Keratinocyte (primary cell): ENCODE measurements at regions not wholly inside any gene's neighbourhood (a gene's known extent, or its start where the extent isn't known, plus 50 kb on each side); places are given as distances from the start of the nearest gene placed in this dataset.
"Not testable (repeated sequence)": the region's sequence is repeated elsewhere in the genome, so short reads cannot be mapped to it uniquely, and the experiment has no call there.

Experiments used
- DNase-seq: peaks from one replicate; pipeline ENCODE4 v3.0.0-alpha.2; 2011; ENCODE audit warnings: low read depth, missing footprints, low spot score
- FAIRE-seq: peaks from 2 replicates; lab custom pipeline; 2011; peaks lifted over from hg19 to GRCh38; lab: Jason Lieb, UNC
- H2AFZ ChIP-seq: 2 replicates; pipeline ENCODE4 v1.6.0; 2012; ENCODE audit warnings: low read length, control low read depth, inconsistent platforms; ENCODE audit not compliant: control insufficient read depth
- H3K27ac ChIP-seq: 2 replicates; pipeline ENCODE4 v1.5.1; 2011; ENCODE audit warnings: low read length; ENCODE audit not compliant: control insufficient read depth, insufficient read depth
- H3K27me3 ChIP-seq: 3 replicates; pipeline ENCODE4 v1.6.0; 2011; ENCODE audit warnings: low read length; ENCODE audit not compliant: control insufficient read depth, insufficient read depth; ENCODE audit errors: extremely low read depth
- H3K36me3 ChIP-seq, 2 experiments: 2 replicates in 1 of 2; 3 replicates in 1 of 2; pipeline ENCODE4 v1.5.1; 2011; ENCODE audit warnings: low read length in 2 of 2, mild to moderate bottlenecking in 1 of 2; ENCODE audit not compliant: control insufficient read depth in 2 of 2, insufficient read depth in 2 of 2; ENCODE audit errors: extremely low read depth in 1 of 2
- H3K4me1 ChIP-seq: 3 replicates; pipeline ENCODE4 v1.5.1; 2011; ENCODE audit warnings: low read length; ENCODE audit not compliant: control insufficient read depth, insufficient read depth; ENCODE audit errors: extremely low read depth
- H3K4me2 ChIP-seq: 3 replicates; pipeline ENCODE4 v1.6.0; 2011; ENCODE audit warnings: low read depth, low read length; ENCODE audit not compliant: control insufficient read depth, insufficient read depth; ENCODE audit errors: extremely low read depth
- H3K4me3 ChIP-seq, 3 experiments: fragments of 200-600 bp in 1 of 3; sonication (generic) in 1 of 3; 2 replicates in 2 of 3; 3 replicates in 1 of 3; pipeline ENCODE4 v1.5.1; 2011 to 2016; ENCODE audit warnings: low read length in 3 of 3, mild to moderate bottlenecking in 3 of 3, control low read depth in 2 of 3, inconsistent platforms in 1 of 3, low read depth in 1 of 3, mixed read lengths in 1 of 3, mixed run types in 1 of 3, moderate library complexity in 1 of 3; ENCODE audit not compliant: control insufficient read depth in 2 of 3, insufficient read depth in 2 of 3; ENCODE audit errors: extremely low read depth in 1 of 3
- H3K79me2 ChIP-seq: 2 replicates; pipeline ENCODE4 v1.6.0; 2012; ENCODE audit warnings: low read length; ENCODE audit not compliant: control insufficient read depth, insufficient read depth
- H3K9ac ChIP-seq: 3 replicates; pipeline ENCODE4 v1.6.0; 2011; ENCODE audit warnings: low read length; ENCODE audit not compliant: control insufficient read depth, insufficient read depth; ENCODE audit errors: extremely low read depth
- H3K9me1 ChIP-seq: 3 replicates; pipeline ENCODE4 v1.6.0; 2011; ENCODE audit warnings: low read length; ENCODE audit not compliant: control insufficient read depth, insufficient read depth; ENCODE audit errors: extremely low read depth
- H3K9me3 ChIP-seq: 2 replicates; pipeline ENCODE4 v1.5.1; 2012; ENCODE audit warnings: low read depth, low read length; ENCODE audit not compliant: control insufficient read depth
- H4K20me1 ChIP-seq: 3 replicates; pipeline ENCODE4 v1.6.0; 2011; ENCODE audit warnings: low read length; ENCODE audit not compliant: control insufficient read depth, insufficient read depth; ENCODE audit errors: extremely low read depth
- CTCF ChIP-seq, 3 experiments: IDR thresholded peaks in 1 of 3; conservative IDR thresholded peaks in 1 of 3; optimal IDR thresholded peaks in 1 of 3; 2 replicates in 2 of 3; 3 replicates in 1 of 3; pipeline versions ENCODE3 to v1.5.1; 2011; ENCODE audit warnings: low read length in 3 of 3, mild to moderate bottlenecking in 3 of 3, moderate library complexity in 2 of 3, control low read depth in 1 of 3, inconsistent platforms in 1 of 3; ENCODE audit not compliant: insufficient read depth in 2 of 3; ENCODE audit errors: extremely low read depth in 1 of 3
- EZH2 ChIP-seq: IDR thresholded peaks from one replicate; pipeline ENCODE4 v1.6.1; 2012; ENCODE audit warnings: inconsistent platforms, mild to moderate bottlenecking, low read length, moderate library complexity
- dilution Hi-C: fragments of 300-500 bp; cut with MboI; formaldehyde crosslinking; loops from one replicate; pipeline ENCODE4 v1.7.0; 2020; ENCODE audit warnings: low sequenced_read_pairs; ENCODE audit not compliant: extremely low pct_ligation_motif_present

GRCh38 chr19:28614634-28615545, 598.1 kb downstream of the UQCRFS1 start:
- no peak for DNase-seq

GRCh38 chr19:28612275-28612769, 600.6 kb downstream of the UQCRFS1 start:
- H3K9me1 ChIP-seq: no peaks in the 10 kb centered on the region
- H4K20me1 ChIP-seq: no peaks in the 10 kb centered on the region
- no peak overlapping the region for H3K27ac ChIP-seq
- TF ChIP-seq CTCF (optimal IDR thresholded peaks at IDR 0.05 in 1 of 3, IDR thresholded peaks at IDR 0.05 in 1 of 3, conservative IDR thresholded peaks at IDR 0.05 in 1 of 3; ENCODE audit: extremely low read depth in 1 of 3, insufficient read depth in 2 of 3, low read length in 3 of 3) (no peak), EZH2 (no peak)
- no peaks in the 10 kb centered on the region for H3K36me3 ChIP-seq
- H3K27me3 ChIP-seq: no peaks in the 10 kb centered on the region
- H3K4me1 ChIP-seq: no peaks in the 10 kb centered on the region
- H2AFZ ChIP-seq: no peak overlapping the region
- DNase-seq (no peak), FAIRE-seq (no peak)
- H3K9me3 ChIP-seq: no peaks in the 10 kb centered on the region
- H3K9ac ChIP-seq: no peak overlapping the region
- no peaks in the 10 kb centered on the region for H3K79me2 ChIP-seq
- no peak overlapping the region for H3K4me3 ChIP-seq
- dilution Hi-C loops: no loop called here
- H3K4me2 ChIP-seq: no peak overlapping the region

More at GRCh38 chr19:28614634-28615545, 598.1 kb downstream of the UQCRFS1 start:
- H3K27me3 ChIP-seq: no peaks in the 10 kb centered on the region
- no peaks in the 10 kb centered on the region for H3K36me3 ChIP-seq
- H3K9me3 ChIP-seq: no peaks in the 10 kb centered on the region
- no peak overlapping the region for H3K4me3 ChIP-seq
- no peak overlapping the region for H2AFZ ChIP-seq
- no peaks in the 10 kb centered on the region for H4K20me1 ChIP-seq
- H3K4me2 ChIP-seq: no peak overlapping the region
- H3K4me1 ChIP-seq: no peaks in the 10 kb centered on the region
- no peak for FAIRE-seq
- no peak overlapping the region for H3K9ac ChIP-seq
- H3K79me2 ChIP-seq: no peaks in the 10 kb centered on the region
- no peak overlapping the region for H3K27ac ChIP-seq
- TF ChIP-seq EZH2 (no peak), CTCF (optimal IDR thresholded peaks at IDR 0.05 in 1 of 3, IDR thresholded peaks at IDR 0.05 in 1 of 3, conservative IDR thresholded peaks at IDR 0.05 in 1 of 3; ENCODE audit: extremely low read depth in 1 of 3, insufficient read depth in 2 of 3, low read length in 3 of 3) (no peak)
- H3K9me1 ChIP-seq: no peaks in the 10 kb centered on the region
- dilution Hi-C loops: no loop called here

GRCh38 chr19:28611227-28611914, 601.6 kb downstream of the UQCRFS1 start:
- H3K9ac ChIP-seq, H3K4me2 ChIP-seq, H3K9me1 ChIP-seq, H3K36me3 ChIP-seq, H2AFZ ChIP-seq, H3K4me3 ChIP-seq, H3K27me3 ChIP-seq, H3K4me1 ChIP-seq, FAIRE-seq, H3K27ac ChIP-seq, DNase-seq, H3K79me2 ChIP-seq, H4K20me1 ChIP-seq, dilution Hi-C loops, H3K9me3 ChIP-seq: not testable (repeated sequence)
